ENCODE measurements at regions not wholly inside any gene's neighbourhood (a gene's known extent, or its start where the extent isn't known, plus 50 kb on each side); places are given as distances from the start of the nearest gene placed in this dataset.

- no peak overlapping the region for H2BK120ac ChIP-seq (ENCODE audit: low read depth, low read length)
- BruUV-seq (replicated peaks) = no TSS peak
- H4K91ac ChIP-seq (ENCODE audit: insufficient read depth, low read depth, low read length) = no peak overlapping the region
- no peaks in the 10 kb centered on the region for H3K79me1 ChIP-seq (ENCODE audit: low read depth in 1 of 2, low read length in 2 of 2)
- H3K9ac ChIP-seq (ENCODE audit: low read depth, low read length) = no peak overlapping the region
- no peaks in the 10 kb centered on the region for H3K36me3 ChIP-seq (ENCODE audit: control insufficient read depth, insufficient read depth, low read length)
- H4K8ac ChIP-seq (ENCODE audit: low read depth in 2 of 2, low read length in 2 of 2) = no peak overlapping the region
- ChIA-PET POLR2A (ENCODE audit: unreplicated experiment) (no interaction called here), CTCF (no interaction called here)
- no peaks in the 10 kb centered on the region for H3K9me1 ChIP-seq (ENCODE audit: insufficient read depth, low read length)
- no peak overlapping the region for H3K4ac ChIP-seq (ENCODE audit: low read depth, low read length)
- H3K4me1 ChIP-seq (ENCODE audit: control insufficient read depth, insufficient read depth, low read length) = no peaks in the 10 kb centered on the region
- H3K9me3 ChIP-seq (ENCODE audit: control insufficient read depth, insufficient read depth, low read length) = no peaks in the 10 kb centered on the region
- H3K18ac ChIP-seq (ENCODE audit: low read depth, low read length) = no peak overlapping the region
- no peak overlapping the region for H3K4me2 ChIP-seq (ENCODE audit: low read depth, low read length)
- dilution Hi-C loops (cut with HindIII; ENCODE audit: low sequenced_read_pairs, unreplicated experiment) (no loop called here), intact Hi-C loops (cut with micrococcal nuclease) (loop anchor here (5.0 kb wide), 1 partner anchor 1047 kb away; no protein-coding TSS in a partner anchor), in situ Hi-C loops (cut with MboI; ENCODE audit: low sequenced_read_pairs) (no loop called here)
- no peak overlapping the region for H3K56ac ChIP-seq (ENCODE audit: extremely low read depth, insufficient read depth, low read length)
- H2BK5ac ChIP-seq (ENCODE audit: low read depth, low read length, poor library complexity, severe bottlenecking) = no peak overlapping the region
- TF ChIP-seq USF2 (IDR thresholded peaks at IDR 0.05; ENCODE audit: low read depth, low read length) (no peak), CHD1 (IDR thresholded peaks at IDR 0.05; ENCODE audit: low read depth, low read length) (no peak), ELK1 (IDR thresholded peaks at IDR 0.05; ENCODE audit: borderline replicate concordance, low read depth, low read length) (no peak), MXI1 (IDR thresholded peaks at IDR 0.05; ENCODE audit: borderline replicate concordance, low read depth, low read length) (no peak), MAZ (IDR thresholded peaks at IDR 0.05; ENCODE audit: borderline replicate concordance, low read depth, low read length) (no peak), BHLHE40 (IDR thresholded peaks at IDR 0.05; ENCODE audit: low read depth, low read length) (no peak), RFX5 (IDR thresholded peaks at IDR 0.05; ENCODE audit: low read depth, low read length) (no peak), NFE2L2 (IDR thresholded peaks at IDR 0.05; ENCODE audit: low read depth, low read length) (no peak), RAD21 (IDR thresholded peaks at IDR 0.05; ENCODE audit: low read length) (no peak)
- ATAC-seq (ENCODE audit: low read depth) = no peak
- H2BK15ac ChIP-seq (ENCODE audit: low read depth, low read length) = no peak overlapping the region
- H4K5ac ChIP-seq (ENCODE audit: low read depth, low read length) = no peak overlapping the region
- H3K4me3 ChIP-seq (ENCODE audit: insufficient read depth, low read depth, low read length) = no peak overlapping the region
- H2AFZ ChIP-seq (replicated peaks; ENCODE audit: low read length, poor library complexity) = no peak overlapping the region
- no peak overlapping the region for H2AK5ac ChIP-seq (ENCODE audit: low read depth, low read length)
- no peak overlapping the region for H2AK9ac ChIP-seq (replicated peaks; ENCODE audit: low read depth, low read length, poor library complexity)
- no peak overlapping the region for H3K27ac ChIP-seq (ENCODE audit: insufficient read depth, low read length)
- H2BK20ac ChIP-seq (ENCODE audit: low read depth, low read length) = no peak overlapping the region
- H3K23ac ChIP-seq (ENCODE audit: low read depth, low read length) = no peak overlapping the region
- no peak overlapping the region for H3K14ac ChIP-seq (replicated peaks; ENCODE audit: low read depth, low read length)
- H4K20me1 ChIP-seq (ENCODE audit: insufficient read depth, low read length) = no peaks in the 10 kb centered on the region
- whole genome bisulfite sequencing, 2 experiments (ENCODE audit: extremely low coverage in 2 of 2, insufficient read length in 1 of 2) = no CpG with 5 or more reads among the region's 3 CpGs
- no peaks in the 10 kb centered on the region for H3K27me3 ChIP-seq (ENCODE audit: control insufficient read depth, insufficient read depth, low read length)
- no peak for DNase-seq
These were observed 248.2 kb upstream of the CDH20 start for GRCh38 chr18:61085036-61085435.

Measured in IMR-90 (cell line).